ENCODE measurements at regions not wholly inside any gene's neighbourhood (a gene's known extent, or its start where the extent isn't known, plus 50 kb on each side); places are given as distances from the start of the nearest gene placed in this dataset.

DNA sequence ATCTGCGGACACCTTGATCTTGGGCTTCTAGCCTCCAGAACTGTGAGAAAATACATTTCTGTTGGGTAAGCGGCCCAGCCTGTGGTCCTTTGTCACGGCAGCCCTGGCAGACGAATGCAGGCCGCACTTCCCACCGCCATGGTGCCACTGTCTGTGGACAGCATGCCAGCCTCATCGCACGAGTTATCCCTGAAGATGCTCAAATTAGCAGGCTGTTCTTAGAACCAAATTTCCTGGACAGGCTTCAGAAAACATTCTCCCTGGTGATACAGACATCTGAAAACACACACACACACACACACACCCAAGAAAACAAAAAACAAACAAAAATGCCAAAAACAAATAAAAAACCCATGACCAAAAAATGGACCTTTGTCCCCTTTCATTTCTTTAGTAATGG lies 343.5 kb upstream of the GATB start:
- DNase-seq (peak in 1 of 2 donors; percentile 18), ATAC-seq (ENCODE audit: low FRiP score in 2 of 2) (no peak)
- H3K27me3 ChIP-seq: no peaks in the 10 kb centered on the region
- H3K4me3 ChIP-seq: no peak overlapping the region
- no peaks in the 10 kb centered on the region for H3K9me3 ChIP-seq
- no peak overlapping the region for H3K27ac ChIP-seq
- no peaks in the 10 kb centered on the region for H3K36me3 ChIP-seq
- no peak for TF ChIP-seq POLR2A (IDR thresholded peaks at IDR 0.05)
- TF ChIP-seq POLR2AphosphoS5 (IDR thresholded peaks at IDR 0.05): no peak
- TF ChIP-seq EP300 (IDR thresholded peaks at IDR 0.05): no peak
- TF ChIP-seq, protein P1, sequence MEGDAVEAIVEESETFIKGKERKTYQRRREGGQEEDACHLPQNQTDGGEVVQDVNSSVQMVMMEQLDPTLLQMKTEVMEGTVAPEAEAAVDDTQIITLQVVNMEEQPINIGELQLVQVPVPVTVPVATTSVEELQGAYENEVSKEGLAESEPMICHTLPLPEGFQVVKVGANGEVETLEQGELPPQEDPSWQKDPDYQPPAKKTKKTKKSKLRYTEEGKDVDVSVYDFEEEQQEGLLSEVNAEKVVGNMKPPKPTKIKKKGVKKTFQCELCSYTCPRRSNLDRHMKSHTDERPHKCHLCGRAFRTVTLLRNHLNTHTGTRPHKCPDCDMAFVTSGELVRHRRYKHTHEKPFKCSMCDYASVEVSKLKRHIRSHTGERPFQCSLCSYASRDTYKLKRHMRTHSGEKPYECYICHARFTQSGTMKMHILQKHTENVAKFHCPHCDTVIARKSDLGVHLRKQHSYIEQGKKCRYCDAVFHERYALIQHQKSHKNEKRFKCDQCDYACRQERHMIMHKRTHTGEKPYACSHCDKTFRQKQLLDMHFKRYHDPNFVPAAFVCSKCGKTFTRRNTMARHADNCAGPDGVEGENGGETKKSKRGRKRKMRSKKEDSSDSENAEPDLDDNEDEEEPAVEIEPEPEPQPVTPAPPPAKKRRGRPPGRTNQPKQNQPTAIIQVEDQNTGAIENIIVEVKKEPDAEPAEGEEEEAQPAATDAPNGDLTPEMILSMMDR (IDR thresholded peaks at IDR 0.05): no peak
- peaks cover 0 to 15% (median 6%) of the 10 kb centered on the region in 4 donors for H3K4me1 ChIP-seq
- WGBS, 2 donors: 94 to 96% methylated on average over 8 of the region's 8 CpGs

DNA sequence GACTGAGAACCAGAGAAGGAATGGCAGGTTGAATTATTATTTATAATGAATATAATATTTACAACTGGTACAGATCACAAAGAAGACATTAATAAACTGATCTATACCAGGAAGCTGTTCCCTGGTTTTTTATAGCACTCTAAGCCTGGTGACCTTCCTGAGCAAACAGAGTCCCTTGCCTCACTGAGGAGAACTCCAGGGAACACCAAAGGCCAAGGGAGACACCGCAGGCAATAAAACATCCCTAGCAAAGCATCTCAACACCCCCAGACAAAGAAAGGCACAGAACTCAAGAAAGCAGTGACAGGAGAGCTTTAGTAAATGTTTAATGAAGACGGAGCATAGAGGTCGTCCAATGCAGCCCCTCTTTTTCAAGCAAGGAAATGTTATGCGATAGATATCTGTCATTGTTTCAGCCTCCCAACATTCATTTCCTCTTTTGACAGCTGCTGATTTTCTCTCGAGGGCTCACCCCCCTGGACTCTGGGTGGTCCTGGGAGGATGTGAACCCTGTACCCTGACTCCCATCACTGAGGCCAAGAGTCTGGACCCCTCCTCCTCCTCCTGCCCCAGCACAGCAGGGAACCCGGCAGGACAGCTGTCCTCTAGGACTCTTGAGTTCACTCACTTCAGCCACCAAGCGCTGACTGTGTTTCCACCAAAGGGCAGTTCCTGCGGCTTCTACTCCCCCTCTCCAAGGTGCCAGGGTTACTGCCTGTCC lies 342.5 kb upstream of the GATB start:
- H3K4me3 ChIP-seq: no peak overlapping the region
- DNase-seq (no peak), ATAC-seq (ENCODE audit: low FRiP score in 2 of 2) (no peak)
- WGBS, 2 donors: 68 to 73% methylated on average over 8 of the region's 8 CpGs
- TF ChIP-seq EP300 (IDR thresholded peaks at IDR 0.05) (no peak), POLR2A (IDR thresholded peaks at IDR 0.05) (no peak), POLR2AphosphoS5 (IDR thresholded peaks at IDR 0.05) (no peak)
- TF ChIP-seq, protein P1 (IDR thresholded peaks at IDR 0.05): no peak
- no peak overlapping the region for H3K27ac ChIP-seq
- H3K4me1 ChIP-seq: peaks cover 0 to 15% (median 6%) of the 10 kb centered on the region in 4 donors
- H3K27me3 ChIP-seq: no peaks in the 10 kb centered on the region
- no peaks in the 10 kb centered on the region for H3K9me3 ChIP-seq
- no peaks in the 10 kb centered on the region for H3K36me3 ChIP-seq

DNA sequence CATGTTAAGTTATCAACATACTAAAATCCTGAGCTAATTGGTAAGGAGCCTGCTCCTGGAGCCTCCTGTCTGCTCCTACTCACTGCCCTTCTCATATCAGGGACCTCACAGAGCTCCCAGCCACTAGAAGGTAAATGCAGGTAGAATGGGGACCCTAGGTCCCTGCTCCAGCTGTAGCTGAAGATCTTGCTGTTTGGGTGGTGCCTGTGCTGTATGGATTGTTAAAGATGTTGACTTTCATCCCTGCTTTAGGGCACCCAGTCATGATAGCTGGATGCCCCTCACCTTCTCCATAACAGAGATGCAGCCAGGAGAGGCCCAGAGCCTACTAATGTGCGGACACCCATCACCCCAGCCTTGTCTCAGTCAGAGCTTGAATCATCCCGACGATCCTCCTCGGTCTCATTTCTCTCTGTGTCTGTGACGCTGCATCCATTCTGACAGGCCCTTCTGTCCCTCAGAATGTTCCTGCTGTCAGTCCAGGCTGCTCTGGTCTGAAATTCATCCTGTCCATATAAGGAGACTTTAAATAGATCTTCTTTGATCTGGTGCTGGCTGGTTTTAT lies 341.7 kb upstream of the GATB start:
- H3K4me1 ChIP-seq: peaks cover 0 to 15% (median 6%) of the 10 kb centered on the region in 4 donors
- DNase-seq (no peak), ATAC-seq (ENCODE audit: low FRiP score in 2 of 2) (no peak)
- 81 to 87% methylated on average over 5 of the region's 5 CpGs for WGBS, 2 donors
- TF ChIP-seq EP300 (IDR thresholded peaks at IDR 0.05): no peak
- no peak for TF ChIP-seq POLR2A (IDR thresholded peaks at IDR 0.05)
- TF ChIP-seq, protein P1 (IDR thresholded peaks at IDR 0.05): no peak
- H3K27me3 ChIP-seq: no peaks in the 10 kb centered on the region
- no peaks in the 10 kb centered on the region for H3K9me3 ChIP-seq
- H3K4me3 ChIP-seq: no peak overlapping the region
- peak overlapping the region in 1 of 4 donors; percentile 4 for H3K27ac ChIP-seq
- H3K36me3 ChIP-seq: no peaks in the 10 kb centered on the region

DNA sequence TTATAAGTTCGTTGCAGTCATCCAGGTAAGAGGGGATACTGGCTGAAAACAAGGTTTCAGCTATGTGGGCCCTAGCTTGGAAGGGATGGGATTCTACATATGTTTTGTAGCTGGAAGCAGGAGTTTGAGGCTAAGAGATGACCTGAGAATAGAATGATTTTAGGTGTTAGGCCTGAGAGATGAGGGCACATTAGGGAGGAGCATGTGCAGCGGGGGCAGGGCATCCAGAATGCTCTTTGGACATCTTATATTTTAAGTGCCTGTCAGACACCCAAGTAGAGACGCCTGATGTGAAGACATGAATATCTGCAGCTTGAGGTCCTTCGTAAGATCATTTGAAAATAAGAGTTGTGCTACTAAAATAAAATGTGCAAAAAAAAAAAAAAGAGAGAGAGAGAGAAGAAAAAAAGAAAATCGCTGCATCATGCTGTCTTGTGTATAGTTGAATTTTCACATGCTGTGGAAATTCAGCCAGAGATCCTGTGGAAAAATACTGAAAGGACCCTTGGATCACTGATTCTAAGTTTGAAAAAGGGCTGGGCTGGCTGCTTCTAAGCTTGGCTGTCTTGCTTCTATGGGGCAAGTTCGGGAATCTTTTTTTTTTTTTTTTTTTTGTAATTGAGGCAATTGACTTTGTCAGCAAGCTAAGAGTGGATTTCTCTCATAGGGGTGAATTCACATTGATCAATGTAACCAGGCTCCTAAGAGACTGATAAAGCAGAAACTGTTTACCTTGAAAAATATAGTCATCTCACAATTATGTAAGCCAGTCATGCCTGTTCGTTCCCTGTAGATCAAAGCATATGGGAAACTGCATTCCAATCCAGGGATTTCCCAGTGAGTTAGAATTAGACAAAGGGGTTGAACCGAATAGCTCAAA lies 341.0 kb upstream of the GATB start:
- H3K9me3 ChIP-seq: no peaks in the 10 kb centered on the region
- DNase-seq (no peak), ATAC-seq (ENCODE audit: low FRiP score in 2 of 2) (no peak)
- peak overlapping the region in 3 of 4 donors; percentile 30 to 49 (median 35) for H3K27ac ChIP-seq
- no peak overlapping the region for H3K4me3 ChIP-seq
- peaks cover 0 to 13% (median 6%) of the 10 kb centered on the region in 4 donors for H3K4me1 ChIP-seq
- TF ChIP-seq POLR2A (IDR thresholded peaks at IDR 0.05) (no peak), EP300 (IDR thresholded peaks at IDR 0.05) (no peak), POLR2AphosphoS5 (IDR thresholded peaks at IDR 0.05) (no peak)
- TF ChIP-seq, protein P1 (IDR thresholded peaks at IDR 0.05): no peak
- no peaks in the 10 kb centered on the region for H3K36me3 ChIP-seq
- no peaks in the 10 kb centered on the region for H3K27me3 ChIP-seq
- 77 to 83% methylated on average over 8 of the region's 8 CpGs for WGBS, 2 donors

Data from upper lobe of left lung (tissue), 6 donors.